Pancreas (tissue), 10 donors: ENCODE measurements at regions not wholly inside any gene's neighbourhood (a gene's known extent, or its start where the extent isn't known, plus 50 kb on each side); places are given as distances from the start of the nearest gene placed in this dataset.
"Not testable (repeated sequence)": the region's sequence is repeated elsewhere in the genome, so short reads cannot be mapped to it uniquely, and the experiment has no call there.

Source experiments
- ATAC-seq, 4 donors: fragments of 200-7000 bp; cut with Tn5 transposase; one replicate each; pipeline versions ENCODE4 v1.8.0 to v1.9.1; 2020; ENCODE audit warnings: mild to moderate bottlenecking in 4 of 4, moderate library complexity in 4 of 4
- DNase-seq, 6 donors: peaks; one replicate each; pipeline ENCODE4 v3.0.0-alpha.2; 2020
- FAIRE-seq: peaks from 2 replicates; lab custom pipeline; 2012; peaks lifted over from hg19 to GRCh38; lab: Jason Lieb, UNC
- H3K27ac ChIP-seq, 4 donors: fragments of 200-600 bp; sonication (generic); 1 replicate in 3 of 4; 2 replicates in 1 of 4; pipeline versions ENCODE4 v1.5.0 to v1.8.0; 2020
- H3K27me3 ChIP-seq, 4 donors: fragments of 200-600 bp; one replicate each; pipeline ENCODE4 v1.8.0; 2021
- H3K36me3 ChIP-seq, 3 donors: fragments of 200-600 bp; sonication (generic) in 1 of 3; one replicate each; pipeline versions ENCODE4 v1.5.0 to v1.8.0; 2020 to 2021
- H3K4me1 ChIP-seq, 3 donors: fragments of 200-600 bp; one replicate each; pipeline ENCODE4 v1.8.0; 2021
- H3K4me3 ChIP-seq, 4 donors: fragments of 200-600 bp; sonication (generic) in 2 of 4; one replicate each; pipeline versions ENCODE4 v1.5.0 to v1.8.0; 2020 to 2021
- H3K9me3 ChIP-seq, 4 donors: fragments of 200-600 bp; one replicate each; pipeline ENCODE4 v1.8.0; 2021
- WGBS, 2 donors: extraction: QIAGEN DNeasy Blood & Tissue Kit; methylation state at CpG; one replicate each; pipeline ENCODE4 v1.1.7; 2013; 5-methylcytosine and 5-hydroxymethylcytosine counted together
- intact Hi-C, 3 donors: fragments of 100-400 bp; cut with DNase I; formaldehyde crosslinking; loops; one replicate each; pipeline versions ENCODE4 v1.11.1 to v1.14.2; 2022
- TF ChIP-seq, protein P1 (sequence below), 4 donors: fragments of 200-600 bp; sonication (generic) in 3 of 4; IDR thresholded peaks; one replicate each; pipeline versions ENCODE4 v1.5.0 to v1.8.0; 2021; ENCODE audit warnings: antibody characterized with exemption in 4 of 4
- donor health status: healthy with polysubstance abuse.
- donor health status: DM: no; HTN: no; CAD: no; lungs with moderate emphysema.
- donor health status: DM: no; HTN: no; CAD: no.
- donor health status: control.
- donor health status: control.
- donor health status: Bipolar disorder and iron deficiency.
- donor health status: DM: yes; HTN: yes; CAD: no.
- donor health status: DM: no; HTN: no; CAD: no.
- donor health status: DM: no; HTN: no; CAD: no.
- donor health status: DM: yes; HTN: yes; CAD: no.

GRCh38 chr2:107136733-107137132, 250.8 kb upstream of the ST6GAL2 start:
- H3K4me3 ChIP-seq = no peak overlapping the region
- no peaks in the 10 kb centered on the region for H3K9me3 ChIP-seq
- H3K27me3 ChIP-seq = no peaks in the 10 kb centered on the region
- ATAC-seq = no peak
- FAIRE-seq = no peak
- no peak overlapping the region for H3K27ac ChIP-seq
- intact Hi-C loops = no loop called here
- TF ChIP-seq, protein P1, sequence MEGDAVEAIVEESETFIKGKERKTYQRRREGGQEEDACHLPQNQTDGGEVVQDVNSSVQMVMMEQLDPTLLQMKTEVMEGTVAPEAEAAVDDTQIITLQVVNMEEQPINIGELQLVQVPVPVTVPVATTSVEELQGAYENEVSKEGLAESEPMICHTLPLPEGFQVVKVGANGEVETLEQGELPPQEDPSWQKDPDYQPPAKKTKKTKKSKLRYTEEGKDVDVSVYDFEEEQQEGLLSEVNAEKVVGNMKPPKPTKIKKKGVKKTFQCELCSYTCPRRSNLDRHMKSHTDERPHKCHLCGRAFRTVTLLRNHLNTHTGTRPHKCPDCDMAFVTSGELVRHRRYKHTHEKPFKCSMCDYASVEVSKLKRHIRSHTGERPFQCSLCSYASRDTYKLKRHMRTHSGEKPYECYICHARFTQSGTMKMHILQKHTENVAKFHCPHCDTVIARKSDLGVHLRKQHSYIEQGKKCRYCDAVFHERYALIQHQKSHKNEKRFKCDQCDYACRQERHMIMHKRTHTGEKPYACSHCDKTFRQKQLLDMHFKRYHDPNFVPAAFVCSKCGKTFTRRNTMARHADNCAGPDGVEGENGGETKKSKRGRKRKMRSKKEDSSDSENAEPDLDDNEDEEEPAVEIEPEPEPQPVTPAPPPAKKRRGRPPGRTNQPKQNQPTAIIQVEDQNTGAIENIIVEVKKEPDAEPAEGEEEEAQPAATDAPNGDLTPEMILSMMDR (IDR thresholded peaks at IDR 0.05) = no peak
- H3K4me1 ChIP-seq = no peaks in the 10 kb centered on the region
- no peaks in the 10 kb centered on the region for H3K36me3 ChIP-seq
- no peak for DNase-seq

DNA sequence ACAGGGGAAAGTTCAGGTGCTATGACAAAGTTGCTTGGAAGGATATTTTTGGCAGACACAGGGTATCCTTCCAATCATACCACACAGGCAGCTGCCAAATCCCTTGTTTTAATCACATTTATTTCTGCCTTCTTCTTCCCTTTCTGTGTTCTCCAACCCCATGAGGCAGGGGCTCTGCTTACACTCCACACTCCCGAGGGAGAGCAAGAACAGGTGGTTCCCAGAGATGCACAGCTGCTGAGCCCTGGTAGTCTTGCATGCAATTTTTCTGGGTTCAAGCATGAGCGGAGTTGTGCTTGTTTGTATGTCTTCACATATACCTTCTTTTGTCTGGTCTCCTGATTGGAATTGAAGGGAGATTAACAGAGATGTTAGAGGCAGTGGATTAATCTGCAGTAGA, 251.7 kb upstream of the ST6GAL2 start:
- DNase-seq = no peak
- H3K9me3 ChIP-seq = no peaks in the 10 kb centered on the region
- H3K4me1 ChIP-seq = no peaks in the 10 kb centered on the region
- H3K36me3 ChIP-seq = no peaks in the 10 kb centered on the region
- H3K27ac ChIP-seq = no peak overlapping the region
- H3K4me3 ChIP-seq = no peak overlapping the region
- H3K27me3 ChIP-seq = no peaks in the 10 kb centered on the region
- no peak for FAIRE-seq
- TF ChIP-seq, protein P1 (IDR thresholded peaks at IDR 0.05) = no peak
- intact Hi-C loops = no loop called here
- ATAC-seq = no peak
- 26 to 49% methylated on average over 2 of the region's 2 CpGs for WGBS, 2 donors

- DNase-seq (no peak), ATAC-seq (no peak), FAIRE-seq (no peak)
- Histone ChIP-seq H3K9me3 (no peaks in the 10 kb centered on the region), H3K36me3 (no peaks in the 10 kb centered on the region), H3K4me3 (no peak overlapping the region), H3K27me3 (no peaks in the 10 kb centered on the region), H3K4me1 (no peaks in the 10 kb centered on the region), H3K27ac (no peak overlapping the region)
- WGBS, 2 donors = 69 to 76% methylated on average over 2 of the region's 2 CpGs
- TF ChIP-seq, protein P1 (IDR thresholded peaks at IDR 0.05) = no peak
- intact Hi-C loops = no loop called here
These were observed 260.2 kb upstream of the ST6GAL2 start for GRCh38 chr2:107146181-107146580.

GRCh38 chr2:107146645-107147044, 260.7 kb upstream of the ST6GAL2 start:
- H3K4me3 ChIP-seq, H3K36me3 ChIP-seq, H3K9me3 ChIP-seq, ATAC-seq, FAIRE-seq, H3K4me1 ChIP-seq, DNase-seq, intact Hi-C loops, H3K27me3 ChIP-seq, H3K27ac ChIP-seq: not testable (repeated sequence)
- 64 to 78% methylated on average over 5 of the region's 5 CpGs for WGBS, 2 donors

- intact Hi-C loops = no loop called here
- H3K4me1 ChIP-seq = no peaks in the 10 kb centered on the region
- no peaks in the 10 kb centered on the region for H3K27me3 ChIP-seq
- 70 to 71% methylated on average over 3 of the region's 3 CpGs for WGBS, 2 donors
- no peaks in the 10 kb centered on the region for H3K9me3 ChIP-seq
- no peak overlapping the region for H3K4me3 ChIP-seq
- ATAC-seq (no peak), DNase-seq (no peak), FAIRE-seq (no peak)
- no peak overlapping the region for H3K27ac ChIP-seq
- no peaks in the 10 kb centered on the region for H3K36me3 ChIP-seq
- TF ChIP-seq, protein P1 (IDR thresholded peaks at IDR 0.05) = no peak
These were observed 262.1 kb upstream of the ST6GAL2 start for GRCh38 chr2:107148055-107148454.

GRCh38 chr2:107148496-107148895, 262.5 kb upstream of the ST6GAL2 start:
- DNase-seq (no peak), FAIRE-seq (no peak), ATAC-seq (no peak)
- intact Hi-C loops = no loop called here
- H3K27ac ChIP-seq = no peak overlapping the region
- TF ChIP-seq, protein P1 (IDR thresholded peaks at IDR 0.05) = no peak
- no peaks in the 10 kb centered on the region for H3K9me3 ChIP-seq
- 39 to 41% methylated on average over 3 of the region's 3 CpGs for WGBS, 2 donors
- H3K4me1 ChIP-seq = no peaks in the 10 kb centered on the region
- no peaks in the 10 kb centered on the region for H3K27me3 ChIP-seq
- H3K4me3 ChIP-seq = no peak overlapping the region
- no peaks in the 10 kb centered on the region for H3K36me3 ChIP-seq
